ENCODE measurements at regions not wholly inside any gene's neighbourhood (a gene's known extent, or its start where the extent isn't known, plus 50 kb on each side); places are given as distances from the start of the nearest gene placed in this dataset.

DNA sequence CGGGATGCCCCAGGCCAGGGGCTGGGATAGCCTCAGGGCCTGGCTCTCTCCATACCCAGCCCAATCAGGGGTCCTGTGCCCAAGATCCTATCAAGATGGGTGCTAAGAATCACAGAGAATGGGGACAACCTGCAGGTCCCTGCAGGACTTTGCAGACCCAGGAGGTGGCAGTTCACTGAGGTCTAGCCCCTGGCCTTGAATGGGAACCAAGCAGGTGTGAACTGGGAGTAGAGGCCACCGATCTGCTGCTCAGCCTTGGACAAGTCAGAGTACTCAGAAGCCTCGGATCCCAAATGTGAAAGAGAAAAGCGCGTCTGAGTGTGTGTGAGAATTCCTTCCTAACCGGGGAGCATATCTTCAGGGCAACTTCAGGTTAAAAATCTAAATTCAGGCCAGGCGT is 76.2 kb downstream of the ARL6IP4 start (continued):
- TF ChIP-seq, protein P1, sequence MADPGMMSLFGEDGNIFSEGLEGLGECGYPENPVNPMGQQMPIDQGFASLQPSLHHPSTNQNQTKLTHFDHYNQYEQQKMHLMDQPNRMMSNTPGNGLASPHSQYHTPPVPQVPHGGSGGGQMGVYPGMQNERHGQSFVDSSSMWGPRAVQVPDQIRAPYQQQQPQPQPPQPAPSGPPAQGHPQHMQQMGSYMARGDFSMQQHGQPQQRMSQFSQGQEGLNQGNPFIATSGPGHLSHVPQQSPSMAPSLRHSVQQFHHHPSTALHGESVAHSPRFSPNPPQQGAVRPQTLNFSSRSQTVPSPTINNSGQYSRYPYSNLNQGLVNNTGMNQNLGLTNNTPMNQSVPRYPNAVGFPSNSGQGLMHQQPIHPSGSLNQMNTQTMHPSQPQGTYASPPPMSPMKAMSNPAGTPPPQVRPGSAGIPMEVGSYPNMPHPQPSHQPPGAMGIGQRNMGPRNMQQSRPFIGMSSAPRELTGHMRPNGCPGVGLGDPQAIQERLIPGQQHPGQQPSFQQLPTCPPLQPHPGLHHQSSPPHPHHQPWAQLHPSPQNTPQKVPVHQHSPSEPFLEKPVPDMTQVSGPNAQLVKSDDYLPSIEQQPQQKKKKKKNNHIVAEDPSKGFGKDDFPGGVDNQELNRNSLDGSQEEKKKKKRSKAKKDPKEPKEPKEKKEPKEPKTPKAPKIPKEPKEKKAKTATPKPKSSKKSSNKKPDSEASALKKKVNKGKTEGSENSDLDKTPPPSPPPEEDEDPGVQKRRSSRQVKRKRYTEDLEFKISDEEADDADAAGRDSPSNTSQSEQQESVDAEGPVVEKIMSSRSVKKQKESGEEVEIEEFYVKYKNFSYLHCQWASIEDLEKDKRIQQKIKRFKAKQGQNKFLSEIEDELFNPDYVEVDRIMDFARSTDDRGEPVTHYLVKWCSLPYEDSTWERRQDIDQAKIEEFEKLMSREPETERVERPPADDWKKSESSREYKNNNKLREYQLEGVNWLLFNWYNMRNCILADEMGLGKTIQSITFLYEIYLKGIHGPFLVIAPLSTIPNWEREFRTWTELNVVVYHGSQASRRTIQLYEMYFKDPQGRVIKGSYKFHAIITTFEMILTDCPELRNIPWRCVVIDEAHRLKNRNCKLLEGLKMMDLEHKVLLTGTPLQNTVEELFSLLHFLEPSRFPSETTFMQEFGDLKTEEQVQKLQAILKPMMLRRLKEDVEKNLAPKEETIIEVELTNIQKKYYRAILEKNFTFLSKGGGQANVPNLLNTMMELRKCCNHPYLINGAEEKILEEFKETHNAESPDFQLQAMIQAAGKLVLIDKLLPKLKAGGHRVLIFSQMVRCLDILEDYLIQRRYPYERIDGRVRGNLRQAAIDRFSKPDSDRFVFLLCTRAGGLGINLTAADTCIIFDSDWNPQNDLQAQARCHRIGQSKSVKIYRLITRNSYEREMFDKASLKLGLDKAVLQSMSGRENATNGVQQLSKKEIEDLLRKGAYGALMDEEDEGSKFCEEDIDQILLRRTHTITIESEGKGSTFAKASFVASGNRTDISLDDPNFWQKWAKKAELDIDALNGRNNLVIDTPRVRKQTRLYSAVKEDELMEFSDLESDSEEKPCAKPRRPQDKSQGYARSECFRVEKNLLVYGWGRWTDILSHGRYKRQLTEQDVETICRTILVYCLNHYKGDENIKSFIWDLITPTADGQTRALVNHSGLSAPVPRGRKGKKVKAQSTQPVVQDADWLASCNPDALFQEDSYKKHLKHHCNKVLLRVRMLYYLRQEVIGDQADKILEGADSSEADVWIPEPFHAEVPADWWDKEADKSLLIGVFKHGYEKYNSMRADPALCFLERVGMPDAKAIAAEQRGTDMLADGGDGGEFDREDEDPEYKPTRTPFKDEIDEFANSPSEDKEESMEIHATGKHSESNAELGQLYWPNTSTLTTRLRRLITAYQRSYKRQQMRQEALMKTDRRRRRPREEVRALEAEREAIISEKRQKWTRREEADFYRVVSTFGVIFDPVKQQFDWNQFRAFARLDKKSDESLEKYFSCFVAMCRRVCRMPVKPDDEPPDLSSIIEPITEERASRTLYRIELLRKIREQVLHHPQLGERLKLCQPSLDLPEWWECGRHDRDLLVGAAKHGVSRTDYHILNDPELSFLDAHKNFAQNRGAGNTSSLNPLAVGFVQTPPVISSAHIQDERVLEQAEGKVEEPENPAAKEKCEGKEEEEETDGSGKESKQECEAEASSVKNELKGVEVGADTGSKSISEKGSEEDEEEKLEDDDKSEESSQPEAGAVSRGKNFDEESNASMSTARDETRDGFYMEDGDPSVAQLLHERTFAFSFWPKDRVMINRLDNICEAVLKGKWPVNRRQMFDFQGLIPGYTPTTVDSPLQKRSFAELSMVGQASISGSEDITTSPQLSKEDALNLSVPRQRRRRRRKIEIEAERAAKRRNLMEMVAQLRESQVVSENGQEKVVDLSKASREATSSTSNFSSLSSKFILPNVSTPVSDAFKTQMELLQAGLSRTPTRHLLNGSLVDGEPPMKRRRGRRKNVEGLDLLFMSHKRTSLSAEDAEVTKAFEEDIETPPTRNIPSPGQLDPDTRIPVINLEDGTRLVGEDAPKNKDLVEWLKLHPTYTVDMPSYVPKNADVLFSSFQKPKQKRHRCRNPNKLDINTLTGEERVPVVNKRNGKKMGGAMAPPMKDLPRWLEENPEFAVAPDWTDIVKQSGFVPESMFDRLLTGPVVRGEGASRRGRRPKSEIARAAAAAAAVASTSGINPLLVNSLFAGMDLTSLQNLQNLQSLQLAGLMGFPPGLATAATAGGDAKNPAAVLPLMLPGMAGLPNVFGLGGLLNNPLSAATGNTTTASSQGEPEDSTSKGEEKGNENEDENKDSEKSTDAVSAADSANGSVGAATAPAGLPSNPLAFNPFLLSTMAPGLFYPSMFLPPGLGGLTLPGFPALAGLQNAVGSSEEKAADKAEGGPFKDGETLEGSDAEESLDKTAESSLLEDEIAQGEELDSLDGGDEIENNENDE (IDR thresholded peaks at IDR 0.05; ENCODE audit: insufficient replicate concordance, low read length) = no peak
- TF ChIP-seq EGR1 (IDR thresholded peaks at IDR 0.05; ENCODE audit: borderline replicate concordance, low read depth, low read length) = no peak
- no peak for TF ChIP-seq HDAC2 (IDR thresholded peaks at IDR 0.05; ENCODE audit: borderline replicate concordance in 1 of 2, low read depth in 2 of 2, low read length in 2 of 2)
- TF ChIP-seq CEBPB (IDR thresholded peaks at IDR 0.05; ENCODE audit: low read depth, low read length) = no peak
- TF ChIP-seq SAP30 (IDR thresholded peaks at IDR 0.05; ENCODE audit: insufficient read depth, insufficient replicate concordance, low read length) = no peak
- no peak for TF ChIP-seq RBBP5 (IDR thresholded peaks at IDR 0.05; ENCODE audit: borderline replicate concordance, low read depth, low read length)
- no peak for TF ChIP-seq SUZ12 (IDR thresholded peaks at IDR 0.05; ENCODE audit: low read length)
